Sigmoid colon (tissue), 4 donors: ENCODE measurements at regions not wholly inside any gene's neighbourhood (a gene's known extent, or its start where the extent isn't known, plus 50 kb on each side); places are given as distances from the start of the nearest gene placed in this dataset.

ENCODE experiments used
- CTCF ChIP-seq, 4 experiments: fragments of 450-650 bp in 3 of 4; fragments of 200-600 bp in 1 of 4; IDR thresholded peaks; one replicate each; pipeline ENCODE4 v1.5.1; 2016 to 2019; ENCODE audit warnings: antibody characterized with exemption in 4 of 4, mild to moderate bottlenecking in 3 of 4, moderate library complexity in 2 of 4
- EP300 ChIP-seq, 4 donors: sonication (generic); formaldehyde crosslinking; IDR thresholded peaks; one replicate each; pipeline ENCODE4 v1.6.1; 2017; ENCODE audit warnings: antibody characterized with exemption in 4 of 4
- POLR2A ChIP-seq, 2 donors: fragments of 450-650 bp; IDR thresholded peaks; one replicate each; pipeline ENCODE4 v1.6.1; 2016; ENCODE audit warnings: antibody characterized with exemption in 2 of 2, mild to moderate bottlenecking in 2 of 2, moderate library complexity in 2 of 2

GRCh38 chr3:79902151-79902550 is 134.4 kb upstream of the ROBO1 start:
- no peak for TF ChIP-seq CTCF (IDR thresholded peaks at IDR 0.05)
- no peak for TF ChIP-seq POLR2A (IDR thresholded peaks at IDR 0.05)
- TF ChIP-seq EP300 (IDR thresholded peaks at IDR 0.05): no peak
